Upper lobe of right lung (tissue), 1 donor: ENCODE measurements at regions not wholly inside any gene's neighbourhood (a gene's known extent, or its start where the extent isn't known, plus 50 kb on each side); places are given as distances from the start of the nearest gene placed in this dataset.

Experiments used
- ATAC-seq: fragments of 200-7000 bp; cut with Tn5 transposase; one replicate; pipeline ENCODE4 v1.9.1; 2020; ENCODE audit warnings: mild to moderate bottlenecking, moderate library complexity
- DNase-seq: peaks from one replicate; pipeline ENCODE4 v3.0.0-alpha.2; 2020
- H3K27ac ChIP-seq: fragments of 200-600 bp; one replicate; pipeline ENCODE4 v1.8.0; 2022
- H3K27me3 ChIP-seq: fragments of 200-600 bp; one replicate; pipeline ENCODE4 v1.8.0; 2022; ENCODE audit warnings: mild to moderate bottlenecking
- H3K36me3 ChIP-seq: fragments of 200-600 bp; one replicate; pipeline ENCODE4 v1.8.0; 2022
- H3K4me1 ChIP-seq: fragments of 200-600 bp; one replicate; pipeline ENCODE4 v1.8.0; 2022
- H3K4me3 ChIP-seq: fragments of 200-600 bp; one replicate; pipeline ENCODE4 v1.8.0; 2022; ENCODE audit warnings: mild to moderate bottlenecking
- H3K9me3 ChIP-seq: fragments of 200-600 bp; one replicate; pipeline ENCODE4 v1.8.0; 2022
- intact Hi-C: fragments of 100-400 bp; cut with DNase I; formaldehyde crosslinking; loops from one replicate; pipeline ENCODE4 v1.11.0; 2022
- TF ChIP-seq, protein P1 (sequence below): fragments of 200-600 bp; IDR thresholded peaks from one replicate; pipeline ENCODE4 v1.8.0; 2022; ENCODE audit warnings: antibody characterized with exemption
- donor health status: DM: no; HTN: yes; CAD: no; lungs with severe emphysema.

DNA sequence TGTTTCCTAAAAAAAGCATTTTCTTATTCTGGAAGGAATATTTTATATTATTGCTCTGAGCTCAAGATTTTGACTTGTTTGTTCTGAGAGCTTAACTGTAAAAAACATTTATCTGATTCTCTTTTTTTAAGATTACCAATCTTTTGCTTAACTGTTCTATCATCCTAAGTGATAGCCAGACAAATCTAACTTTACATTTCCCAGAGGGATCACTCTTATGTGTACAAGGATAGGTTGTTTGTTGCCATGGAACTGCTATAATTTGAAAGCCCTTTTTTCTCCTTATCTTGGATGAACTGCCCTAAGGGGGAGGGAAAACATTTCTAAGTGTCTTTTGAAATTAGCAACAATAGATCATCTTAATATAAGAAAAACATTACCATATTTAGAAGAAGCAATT lies 494.7 kb downstream of the TRAM1L1 start:
- H3K27me3 ChIP-seq: no peaks in the 10 kb centered on the region
- H3K4me1 ChIP-seq: no peaks in the 10 kb centered on the region
- H3K36me3 ChIP-seq: no peaks in the 10 kb centered on the region
- no peak overlapping the region for H3K27ac ChIP-seq
- no peaks in the 10 kb centered on the region for H3K9me3 ChIP-seq
- no peak overlapping the region for H3K4me3 ChIP-seq
- DNase-seq (no peak), ATAC-seq (no peak)
- intact Hi-C loops: no loop called here
- TF ChIP-seq, protein P1, sequence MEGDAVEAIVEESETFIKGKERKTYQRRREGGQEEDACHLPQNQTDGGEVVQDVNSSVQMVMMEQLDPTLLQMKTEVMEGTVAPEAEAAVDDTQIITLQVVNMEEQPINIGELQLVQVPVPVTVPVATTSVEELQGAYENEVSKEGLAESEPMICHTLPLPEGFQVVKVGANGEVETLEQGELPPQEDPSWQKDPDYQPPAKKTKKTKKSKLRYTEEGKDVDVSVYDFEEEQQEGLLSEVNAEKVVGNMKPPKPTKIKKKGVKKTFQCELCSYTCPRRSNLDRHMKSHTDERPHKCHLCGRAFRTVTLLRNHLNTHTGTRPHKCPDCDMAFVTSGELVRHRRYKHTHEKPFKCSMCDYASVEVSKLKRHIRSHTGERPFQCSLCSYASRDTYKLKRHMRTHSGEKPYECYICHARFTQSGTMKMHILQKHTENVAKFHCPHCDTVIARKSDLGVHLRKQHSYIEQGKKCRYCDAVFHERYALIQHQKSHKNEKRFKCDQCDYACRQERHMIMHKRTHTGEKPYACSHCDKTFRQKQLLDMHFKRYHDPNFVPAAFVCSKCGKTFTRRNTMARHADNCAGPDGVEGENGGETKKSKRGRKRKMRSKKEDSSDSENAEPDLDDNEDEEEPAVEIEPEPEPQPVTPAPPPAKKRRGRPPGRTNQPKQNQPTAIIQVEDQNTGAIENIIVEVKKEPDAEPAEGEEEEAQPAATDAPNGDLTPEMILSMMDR: no peak

DNA sequence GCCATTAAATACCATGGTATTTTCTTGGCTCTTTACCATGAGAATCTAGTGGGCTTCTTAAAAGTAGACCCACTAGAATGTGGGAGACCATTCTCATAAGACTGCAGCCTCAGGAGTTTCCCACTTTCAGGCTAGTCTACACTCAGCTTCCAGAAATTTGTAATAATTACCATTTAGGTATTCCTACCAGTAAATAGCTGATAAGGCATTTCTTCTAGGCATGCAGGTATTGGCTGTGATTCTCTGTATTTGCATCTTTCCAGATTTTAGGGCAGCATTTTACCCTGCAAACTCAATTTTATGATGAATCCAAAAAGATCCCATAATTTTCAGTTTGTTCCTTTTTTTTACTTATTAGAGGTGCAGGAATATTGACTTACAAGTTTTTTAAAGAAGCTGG lies 496.6 kb downstream of the TRAM1L1 start:
- intact Hi-C loops: no loop called here
- Histone ChIP-seq H3K4me1 (no peaks in the 10 kb centered on the region), H3K9me3 (no peaks in the 10 kb centered on the region), H3K4me3 (no peak overlapping the region), H3K36me3 (no peaks in the 10 kb centered on the region), H3K27me3 (no peaks in the 10 kb centered on the region), H3K27ac (no peak overlapping the region)
- DNase-seq: no peak
- no peak for ATAC-seq
- TF ChIP-seq, protein P1: no peak

DNA sequence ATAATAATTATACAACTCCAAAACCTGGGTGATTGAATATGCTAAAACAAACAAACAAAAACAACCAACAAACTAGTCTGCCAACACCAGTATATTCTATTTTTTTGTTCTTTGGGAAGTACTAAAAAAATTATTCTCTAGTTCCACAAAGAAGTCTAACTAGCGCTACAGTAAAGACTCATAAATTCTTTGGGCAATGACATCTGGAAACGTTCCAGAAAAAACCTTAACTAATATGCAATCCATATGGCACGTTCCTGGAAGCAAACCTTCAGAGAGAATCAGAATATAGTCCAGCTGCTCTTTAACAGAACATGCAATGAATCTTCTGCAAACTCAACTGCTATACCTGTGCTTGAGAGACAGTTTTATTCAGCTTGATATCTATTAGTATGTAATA lies 500.1 kb downstream of the TRAM1L1 start:
- H3K4me3 ChIP-seq: no peak overlapping the region
- H3K36me3 ChIP-seq: no peaks in the 10 kb centered on the region
- no peaks in the 10 kb centered on the region for H3K27me3 ChIP-seq
- H3K9me3 ChIP-seq: no peaks in the 10 kb centered on the region
- H3K27ac ChIP-seq: no peak overlapping the region
- TF ChIP-seq, protein P1: no peak
- intact Hi-C loops: no loop called here
- no peak for ATAC-seq
- H3K4me1 ChIP-seq: no peaks in the 10 kb centered on the region
- DNase-seq: no peak

DNA sequence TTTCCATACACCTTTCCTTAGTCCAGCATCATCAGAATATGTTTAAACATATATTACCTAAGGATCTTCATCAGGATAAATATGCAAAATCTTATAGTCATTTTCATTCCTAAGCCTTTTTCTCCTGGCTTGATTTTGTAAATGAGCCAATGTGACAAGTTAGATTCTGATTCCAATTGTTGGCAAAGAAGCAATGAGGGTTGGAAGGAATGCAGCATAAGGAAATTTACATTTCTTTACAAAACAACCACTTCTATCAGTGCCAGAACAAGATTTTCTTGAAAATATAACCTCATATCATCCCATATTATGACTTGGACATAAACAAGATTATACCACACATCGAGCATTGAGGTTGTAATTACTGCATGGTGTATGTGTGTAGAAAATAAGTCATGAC lies 508.1 kb downstream of the TRAM1L1 start:
- H3K9me3 ChIP-seq: no peaks in the 10 kb centered on the region
- no peaks in the 10 kb centered on the region for H3K4me1 ChIP-seq
- DNase-seq: no peak
- intact Hi-C loops: no loop called here
- no peak overlapping the region for H3K4me3 ChIP-seq
- no peak overlapping the region for H3K27ac ChIP-seq
- ATAC-seq: no peak
- TF ChIP-seq, protein P1: no peak
- no peaks in the 10 kb centered on the region for H3K36me3 ChIP-seq
- no peaks in the 10 kb centered on the region for H3K27me3 ChIP-seq

DNA sequence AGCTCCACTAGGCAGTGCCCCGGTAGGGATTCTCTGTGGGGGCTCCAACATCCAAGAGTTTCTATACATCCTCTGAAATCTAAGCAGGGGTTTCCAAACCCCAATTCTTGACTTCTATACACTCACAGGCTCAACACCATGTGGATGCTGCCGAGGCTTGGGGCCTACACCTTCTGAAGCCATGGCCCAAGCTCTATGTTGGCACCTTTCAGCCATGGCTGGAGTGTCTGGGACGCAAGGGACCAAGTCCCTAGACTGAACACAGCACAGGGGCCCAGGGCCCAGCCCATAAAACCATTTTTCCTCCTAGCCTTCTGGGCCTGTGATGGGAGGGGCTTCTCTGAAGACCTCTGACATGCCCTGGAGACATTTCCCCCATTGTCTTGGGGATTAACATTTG lies 511.8 kb downstream of the TRAM1L1 start:
- no peak overlapping the region for H3K4me3 ChIP-seq
- ATAC-seq (no peak), DNase-seq (no peak)
- intact Hi-C loops: no loop called here
- no peaks in the 10 kb centered on the region for H3K27me3 ChIP-seq
- no peaks in the 10 kb centered on the region for H3K9me3 ChIP-seq
- H3K4me1 ChIP-seq: no peaks in the 10 kb centered on the region
- H3K36me3 ChIP-seq: no peaks in the 10 kb centered on the region
- H3K27ac ChIP-seq: no peak overlapping the region
- TF ChIP-seq, protein P1: no peak

DNA sequence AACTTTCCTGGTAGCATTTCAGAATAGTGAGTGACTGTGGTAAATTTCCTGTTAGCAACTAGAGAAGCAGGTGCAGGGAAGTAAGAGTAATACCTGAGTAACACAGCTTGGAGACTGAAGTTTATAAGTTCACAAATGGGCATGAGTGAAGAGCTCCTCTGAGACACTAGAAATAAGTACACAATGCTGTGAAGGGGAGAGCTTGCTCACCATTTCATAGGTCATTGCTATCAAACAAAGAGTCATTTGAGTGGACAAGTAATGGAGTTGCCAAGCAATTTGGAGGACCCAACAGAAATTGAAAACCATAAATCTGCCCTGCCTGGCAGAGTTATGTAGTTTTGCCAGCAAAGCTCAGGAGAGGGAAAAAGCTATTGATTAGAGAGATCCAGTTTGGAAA lies 523.6 kb downstream of the TRAM1L1 start:
- H3K9me3 ChIP-seq: peaks cover 4% of the 10 kb centered on the region
- no peaks in the 10 kb centered on the region for H3K27me3 ChIP-seq
- intact Hi-C loops: no loop called here
- ATAC-seq: no peak
- DNase-seq: no peak
- H3K27ac ChIP-seq: no peak overlapping the region
- H3K4me1 ChIP-seq: no peaks in the 10 kb centered on the region
- H3K4me3 ChIP-seq: no peak overlapping the region
- TF ChIP-seq, protein P1: no peak
- H3K36me3 ChIP-seq: no peaks in the 10 kb centered on the region
